ENCODE measurements at regions not wholly inside any gene's neighbourhood (a gene's known extent, or its start where the extent isn't known, plus 50 kb on each side); places are given as distances from the start of the nearest gene placed in this dataset.

GRCh38 chr3:43185274-43185982, 79.5 kb upstream of the POMGNT2 start:
- H3K4me1 ChIP-seq (ENCODE audit: low read depth): peaks cover 10% of the 10 kb centered on the region
- ATAC-seq (no peak), DNase-seq (no peak)
- TF ChIP-seq, protein P1, sequence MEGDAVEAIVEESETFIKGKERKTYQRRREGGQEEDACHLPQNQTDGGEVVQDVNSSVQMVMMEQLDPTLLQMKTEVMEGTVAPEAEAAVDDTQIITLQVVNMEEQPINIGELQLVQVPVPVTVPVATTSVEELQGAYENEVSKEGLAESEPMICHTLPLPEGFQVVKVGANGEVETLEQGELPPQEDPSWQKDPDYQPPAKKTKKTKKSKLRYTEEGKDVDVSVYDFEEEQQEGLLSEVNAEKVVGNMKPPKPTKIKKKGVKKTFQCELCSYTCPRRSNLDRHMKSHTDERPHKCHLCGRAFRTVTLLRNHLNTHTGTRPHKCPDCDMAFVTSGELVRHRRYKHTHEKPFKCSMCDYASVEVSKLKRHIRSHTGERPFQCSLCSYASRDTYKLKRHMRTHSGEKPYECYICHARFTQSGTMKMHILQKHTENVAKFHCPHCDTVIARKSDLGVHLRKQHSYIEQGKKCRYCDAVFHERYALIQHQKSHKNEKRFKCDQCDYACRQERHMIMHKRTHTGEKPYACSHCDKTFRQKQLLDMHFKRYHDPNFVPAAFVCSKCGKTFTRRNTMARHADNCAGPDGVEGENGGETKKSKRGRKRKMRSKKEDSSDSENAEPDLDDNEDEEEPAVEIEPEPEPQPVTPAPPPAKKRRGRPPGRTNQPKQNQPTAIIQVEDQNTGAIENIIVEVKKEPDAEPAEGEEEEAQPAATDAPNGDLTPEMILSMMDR (IDR thresholded peaks at IDR 0.05): no peak
- H3K9me3 ChIP-seq: no peaks in the 10 kb centered on the region
- H3K36me3 ChIP-seq (ENCODE audit: low read depth): no peaks in the 10 kb centered on the region
- intact Hi-C loops (cut with DNase I, micrococcal nuclease): no loop called here
- no peak overlapping the region for H3K4me3 ChIP-seq

DNA sequence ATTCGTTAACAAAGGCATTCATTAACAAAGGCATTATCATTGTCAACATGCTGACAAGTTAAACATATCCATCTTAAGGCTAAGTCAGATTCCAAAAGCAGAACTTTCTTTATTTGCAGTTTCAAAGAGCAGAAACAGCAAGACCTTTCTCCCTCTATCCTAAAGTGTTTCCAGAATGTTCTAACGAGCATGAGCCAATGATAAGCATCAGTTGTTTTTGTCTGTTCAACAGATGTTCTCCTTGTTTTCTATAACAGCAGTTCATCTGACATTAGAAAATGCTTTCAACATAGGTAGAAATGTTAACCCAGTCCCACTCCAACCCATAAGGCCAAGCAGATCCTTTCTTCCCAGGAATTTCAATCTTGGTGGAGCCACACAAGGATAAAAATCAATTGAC, 77.6 kb upstream of the POMGNT2 start:
- H3K4me1 ChIP-seq (ENCODE audit: low read depth): peaks cover 26% of the 10 kb centered on the region
- H3K36me3 ChIP-seq (ENCODE audit: low read depth): no peaks in the 10 kb centered on the region
- TF ChIP-seq, protein P1 (IDR thresholded peaks at IDR 0.05): no peak
- intact Hi-C loops (cut with DNase I, micrococcal nuclease): no loop called here
- H3K4me3 ChIP-seq: no peak overlapping the region
- ATAC-seq: no peak
- DNase-seq: no peak
- H3K9me3 ChIP-seq: no peaks in the 10 kb centered on the region

GRCh38 chr3:43181202-43181821, 75.4 kb upstream of the POMGNT2 start:
- intact Hi-C loops (cut with DNase I, micrococcal nuclease): no loop called here
- Histone ChIP-seq H3K36me3 (ENCODE audit: low read depth) (no peaks in the 10 kb centered on the region), H3K4me1 (ENCODE audit: low read depth) (peaks cover 26% of the 10 kb centered on the region), H3K4me3 (no peak overlapping the region), H3K9me3 (no peaks in the 10 kb centered on the region)
- TF ChIP-seq, protein P1 (IDR thresholded peaks at IDR 0.05): no peak
- DNase-seq (peak; percentile 54 to 72 (median 55)), ATAC-seq (peak; percentile 65)

DNA sequence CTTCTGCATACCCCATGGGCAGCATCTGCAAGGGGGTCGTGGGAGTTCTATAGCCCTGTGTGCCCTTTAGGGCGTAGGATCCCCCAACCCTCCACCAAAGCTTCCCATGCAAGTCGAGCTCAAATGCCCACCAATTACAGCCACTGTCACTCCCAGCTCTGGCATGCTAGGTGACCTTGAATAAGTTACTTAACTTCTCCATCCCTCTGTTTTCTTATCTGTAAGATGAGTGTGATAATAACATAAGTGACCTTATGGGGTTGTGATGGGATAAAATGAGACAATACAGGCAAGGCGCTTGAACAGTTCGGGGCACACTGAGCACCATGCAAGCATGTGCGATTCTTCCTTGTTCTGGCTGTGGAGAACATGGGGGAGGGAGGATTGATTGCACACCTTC, 74.8 kb upstream of the POMGNT2 start:
- intact Hi-C loops (cut with DNase I, micrococcal nuclease): no loop called here
- TF ChIP-seq, protein P1 (IDR thresholded peaks at IDR 0.05): no peak
- no peaks in the 10 kb centered on the region for H3K9me3 ChIP-seq
- peak; percentile 1 for ATAC-seq
- peaks cover 26% of the 10 kb centered on the region for H3K4me1 ChIP-seq (ENCODE audit: low read depth)
- no peak overlapping the region for H3K4me3 ChIP-seq
- H3K36me3 ChIP-seq (ENCODE audit: low read depth): no peaks in the 10 kb centered on the region
- no peak for DNase-seq

- no peaks in the 10 kb centered on the region for H3K9me3 ChIP-seq
- no peaks in the 10 kb centered on the region for H3K36me3 ChIP-seq (ENCODE audit: low read depth)
- ATAC-seq (peak; percentile 63), DNase-seq (peak in 1 of 3 donors; percentile 60)
- TF ChIP-seq, protein P1 (IDR thresholded peaks at IDR 0.05): no peak
- intact Hi-C loops (cut with DNase I, micrococcal nuclease): no loop called here
- H3K4me1 ChIP-seq (ENCODE audit: low read depth): peaks cover 26% of the 10 kb centered on the region
- no peak overlapping the region for H3K4me3 ChIP-seq
These were observed 74.1 kb upstream of the POMGNT2 start for GRCh38 chr3:43180027-43180426.

Data from mucosa of descending colon (tissue), 3 donors.